ENCODE measurements at regions not wholly inside any gene's neighbourhood (a gene's known extent, or its start where the extent isn't known, plus 50 kb on each side); places are given as distances from the start of the nearest gene placed in this dataset.

DNA sequence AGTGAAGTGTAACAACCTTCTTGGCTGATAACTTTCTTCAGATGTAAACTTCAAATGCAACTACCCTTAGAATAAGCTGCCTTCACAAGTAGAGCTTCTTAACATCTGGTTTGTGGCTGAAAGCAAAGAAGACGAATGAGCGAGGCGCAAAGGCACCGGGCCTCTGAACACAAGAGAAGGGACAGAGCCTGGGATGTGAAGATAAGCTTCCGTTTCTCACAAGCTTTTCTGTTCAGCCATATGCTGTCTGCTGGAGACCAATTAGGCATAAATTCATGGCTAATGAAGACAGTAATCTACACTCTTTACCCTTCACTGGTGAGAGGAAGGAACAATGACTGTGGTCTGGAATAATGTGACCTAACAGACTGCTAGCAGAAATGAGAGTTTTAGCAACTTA, 195.2 kb downstream of the ATXN7L3B start:
- TF ChIP-seq CSDC2 (CRISPR knock-in tag; IDR thresholded peaks at IDR 0.05) (no peak), TOX (CRISPR knock-in tag; IDR thresholded peaks at IDR 0.05; ENCODE audit: borderline replicate concordance) (no peak), ISL1 (CRISPR knock-in tag; IDR thresholded peaks at IDR 0.05) (no peak)
- no peak for ATAC-seq

DNA sequence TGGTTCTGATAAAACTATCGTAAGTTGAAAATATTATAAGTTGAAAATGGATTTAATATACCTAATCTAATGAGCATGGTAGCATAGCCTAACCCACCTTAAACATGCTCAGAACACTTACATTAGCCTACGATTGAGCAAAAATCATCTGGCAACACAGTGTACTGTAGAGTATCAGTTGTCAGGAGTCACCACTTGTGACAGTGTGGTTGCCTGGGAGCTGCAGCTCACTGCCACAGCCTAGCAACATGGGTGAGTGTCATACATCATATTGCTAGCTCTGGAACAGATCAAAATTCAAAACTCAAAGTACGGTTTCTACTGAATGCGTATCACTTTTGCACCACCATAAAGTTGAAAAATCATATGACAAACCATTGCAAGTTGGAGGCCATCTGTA, 203.5 kb downstream of the ATXN7L3B start:
- TF ChIP-seq ESRRG (CRISPR knock-in tag; IDR thresholded peaks at IDR 0.05) (no peak), BACH2 (CRISPR knock-in tag; IDR thresholded peaks at IDR 0.05; ENCODE audit: borderline replicate concordance) (no peak), ARNTL (CRISPR knock-in tag; IDR thresholded peaks at IDR 0.05; ENCODE audit: borderline replicate concordance, low read depth) (no peak)
- ATAC-seq: no peak

DNA sequence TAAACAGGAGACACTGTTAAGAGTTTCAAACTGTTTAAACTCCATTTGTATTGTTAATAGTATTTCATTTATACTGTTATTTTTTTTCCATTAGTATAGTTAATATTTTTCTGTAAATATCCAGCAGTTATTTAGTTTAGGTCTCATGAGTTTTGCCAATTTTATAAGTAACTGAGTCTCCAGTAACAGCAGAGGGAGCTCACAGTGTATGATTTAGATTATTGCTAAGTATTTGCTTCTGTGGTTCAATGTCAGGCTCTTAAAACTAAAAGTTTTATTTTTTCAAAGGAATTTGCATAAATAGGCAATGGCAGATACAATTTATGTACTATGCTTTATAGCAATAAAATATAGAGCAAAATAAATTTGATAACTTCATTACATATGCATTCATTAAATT, 209.7 kb downstream of the ATXN7L3B start:
- ATAC-seq: peak; percentile 51; the same call in 2 of the 3 replicates
- TF ChIP-seq, protein P1, sequence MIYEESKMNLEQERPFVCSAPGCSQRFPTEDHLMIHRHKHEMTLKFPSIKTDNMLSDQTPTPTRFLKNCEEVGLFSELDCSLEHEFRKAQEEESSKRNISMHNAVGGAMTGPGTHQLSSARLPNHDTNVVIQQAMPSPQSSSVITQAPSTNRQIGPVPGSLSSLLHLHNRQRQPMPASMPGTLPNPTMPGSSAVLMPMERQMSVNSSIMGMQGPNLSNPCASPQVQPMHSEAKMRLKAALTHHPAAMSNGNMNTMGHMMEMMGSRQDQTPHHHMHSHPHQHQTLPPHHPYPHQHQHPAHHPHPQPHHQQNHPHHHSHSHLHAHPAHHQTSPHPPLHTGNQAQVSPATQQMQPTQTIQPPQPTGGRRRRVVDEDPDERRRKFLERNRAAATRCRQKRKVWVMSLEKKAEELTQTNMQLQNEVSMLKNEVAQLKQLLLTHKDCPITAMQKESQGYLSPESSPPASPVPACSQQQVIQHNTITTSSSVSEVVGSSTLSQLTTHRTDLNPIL (CRISPR knock-in tag; IDR thresholded peaks at IDR 0.05; ENCODE audit: low read depth): no peak
- TF ChIP-seq ZFP30 (CRISPR knock-in tag; IDR thresholded peaks at IDR 0.05): no peak
- no peak for TF ChIP-seq SNAI2 (CRISPR knock-in tag; IDR thresholded peaks at IDR 0.05)
- no peak for TF ChIP-seq BACH2 (CRISPR knock-in tag; IDR thresholded peaks at IDR 0.05; ENCODE audit: borderline replicate concordance)
- no peak; the same call in 1 of the 2 replicates for TF ChIP-seq OSR1 (CRISPR knock-in tag; IDR thresholded peaks at IDR 0.05)
- TF ChIP-seq TOX (CRISPR knock-in tag; IDR thresholded peaks at IDR 0.05; ENCODE audit: borderline replicate concordance): no peak
- no peak for TF ChIP-seq ZNF70 (CRISPR knock-in tag; IDR thresholded peaks at IDR 0.05)
- TF ChIP-seq, protein P2, sequence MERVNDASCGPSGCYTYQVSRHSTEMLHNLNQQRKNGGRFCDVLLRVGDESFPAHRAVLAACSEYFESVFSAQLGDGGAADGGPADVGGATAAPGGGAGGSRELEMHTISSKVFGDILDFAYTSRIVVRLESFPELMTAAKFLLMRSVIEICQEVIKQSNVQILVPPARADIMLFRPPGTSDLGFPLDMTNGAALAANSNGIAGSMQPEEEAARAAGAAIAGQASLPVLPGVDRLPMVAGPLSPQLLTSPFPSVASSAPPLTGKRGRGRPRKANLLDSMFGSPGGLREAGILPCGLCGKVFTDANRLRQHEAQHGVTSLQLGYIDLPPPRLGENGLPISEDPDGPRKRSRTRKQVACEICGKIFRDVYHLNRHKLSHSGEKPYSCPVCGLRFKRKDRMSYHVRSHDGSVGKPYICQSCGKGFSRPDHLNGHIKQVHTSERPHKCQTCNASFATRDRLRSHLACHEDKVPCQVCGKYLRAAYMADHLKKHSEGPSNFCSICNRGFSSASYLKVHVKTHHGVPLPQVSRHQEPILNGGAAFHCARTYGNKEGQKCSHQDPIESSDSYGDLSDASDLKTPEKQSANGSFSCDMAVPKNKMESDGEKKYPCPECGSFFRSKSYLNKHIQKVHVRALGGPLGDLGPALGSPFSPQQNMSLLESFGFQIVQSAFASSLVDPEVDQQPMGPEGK (CRISPR knock-in tag; IDR thresholded peaks at IDR 0.05; ENCODE audit: borderline replicate concordance): no peak
- no peak for TF ChIP-seq PPARA (CRISPR knock-in tag; IDR thresholded peaks at IDR 0.05; ENCODE audit: borderline replicate concordance)
- TF ChIP-seq, protein P3, sequence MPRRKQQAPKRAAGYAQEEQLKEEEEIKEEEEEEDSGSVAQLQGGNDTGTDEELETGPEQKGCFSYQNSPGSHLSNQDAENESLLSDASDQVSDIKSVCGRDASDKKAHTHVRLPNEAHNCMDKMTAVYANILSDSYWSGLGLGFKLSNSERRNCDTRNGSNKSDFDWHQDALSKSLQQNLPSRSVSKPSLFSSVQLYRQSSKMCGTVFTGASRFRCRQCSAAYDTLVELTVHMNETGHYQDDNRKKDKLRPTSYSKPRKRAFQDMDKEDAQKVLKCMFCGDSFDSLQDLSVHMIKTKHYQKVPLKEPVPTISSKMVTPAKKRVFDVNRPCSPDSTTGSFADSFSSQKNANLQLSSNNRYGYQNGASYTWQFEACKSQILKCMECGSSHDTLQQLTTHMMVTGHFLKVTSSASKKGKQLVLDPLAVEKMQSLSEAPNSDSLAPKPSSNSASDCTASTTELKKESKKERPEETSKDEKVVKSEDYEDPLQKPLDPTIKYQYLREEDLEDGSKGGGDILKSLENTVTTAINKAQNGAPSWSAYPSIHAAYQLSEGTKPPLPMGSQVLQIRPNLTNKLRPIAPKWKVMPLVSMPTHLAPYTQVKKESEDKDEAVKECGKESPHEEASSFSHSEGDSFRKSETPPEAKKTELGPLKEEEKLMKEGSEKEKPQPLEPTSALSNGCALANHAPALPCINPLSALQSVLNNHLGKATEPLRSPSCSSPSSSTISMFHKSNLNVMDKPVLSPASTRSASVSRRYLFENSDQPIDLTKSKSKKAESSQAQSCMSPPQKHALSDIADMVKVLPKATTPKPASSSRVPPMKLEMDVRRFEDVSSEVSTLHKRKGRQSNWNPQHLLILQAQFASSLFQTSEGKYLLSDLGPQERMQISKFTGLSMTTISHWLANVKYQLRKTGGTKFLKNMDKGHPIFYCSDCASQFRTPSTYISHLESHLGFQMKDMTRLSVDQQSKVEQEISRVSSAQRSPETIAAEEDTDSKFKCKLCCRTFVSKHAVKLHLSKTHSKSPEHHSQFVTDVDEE (CRISPR knock-in tag; IDR thresholded peaks at IDR 0.05): no peak

DNA sequence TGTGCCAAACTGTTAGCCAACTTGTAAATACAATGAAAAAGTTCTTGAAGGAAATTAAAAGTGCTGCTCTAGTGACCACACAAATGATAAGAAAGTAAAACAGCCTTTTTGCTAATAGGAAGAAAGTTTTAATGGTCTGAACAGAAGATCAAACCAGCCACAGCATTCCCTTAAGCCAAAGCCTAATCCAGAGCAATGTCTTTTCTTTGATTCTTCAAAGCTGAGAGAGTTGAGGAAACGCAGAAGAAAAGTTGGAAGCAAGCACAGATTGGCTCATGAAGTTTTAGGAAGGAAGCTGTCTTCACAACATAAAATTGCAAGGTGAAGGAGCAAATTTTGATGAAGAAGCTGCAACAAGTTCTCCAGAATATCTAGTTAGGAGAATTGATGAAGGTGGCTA, 213.8 kb downstream of the ATXN7L3B start:
- no peak for ATAC-seq
- TF ChIP-seq PPARA (CRISPR knock-in tag; IDR thresholded peaks at IDR 0.05; ENCODE audit: borderline replicate concordance): no peak
- TF ChIP-seq ZC3H10 (CRISPR knock-in tag; IDR thresholded peaks at IDR 0.05): no peak
- TF ChIP-seq, protein P1 (CRISPR knock-in tag; IDR thresholded peaks at IDR 0.05; ENCODE audit: low read depth): no peak
- TF ChIP-seq, protein P3 (CRISPR knock-in tag; IDR thresholded peaks at IDR 0.05): no peak
- TF ChIP-seq, protein P2 (CRISPR knock-in tag; IDR thresholded peaks at IDR 0.05; ENCODE audit: borderline replicate concordance): no peak
- no peak for TF ChIP-seq TCF4 (CRISPR knock-in tag; IDR thresholded peaks at IDR 0.05; ENCODE audit: borderline replicate concordance)
- no peak for TF ChIP-seq ZNF8 (CRISPR knock-in tag; IDR thresholded peaks at IDR 0.05)
- no peak for TF ChIP-seq TOX (CRISPR knock-in tag; IDR thresholded peaks at IDR 0.05; ENCODE audit: borderline replicate concordance)
- no peak for TF ChIP-seq ARNTL (CRISPR knock-in tag; IDR thresholded peaks at IDR 0.05; ENCODE audit: borderline replicate concordance, low read depth)
- no peak for TF ChIP-seq BACH2 (CRISPR knock-in tag; IDR thresholded peaks at IDR 0.05; ENCODE audit: borderline replicate concordance)
- no peak for TF ChIP-seq OSR1 (CRISPR knock-in tag; IDR thresholded peaks at IDR 0.05)
- no peak for TF ChIP-seq ZNF565 (CRISPR knock-in tag; conservative IDR thresholded peaks at IDR 0.05; ENCODE audit: low read depth)
